ENCODE measurements at regions not wholly inside any gene's neighbourhood (a gene's known extent, or its start where the extent isn't known, plus 50 kb on each side); places are given as distances from the start of the nearest gene placed in this dataset.
"Not testable (repeated sequence)": the region's sequence is repeated elsewhere in the genome, so short reads cannot be mapped to it uniquely, and the experiment has no call there.

- DNase-seq (ENCODE audit: low read depth): no peak
- in situ Hi-C loops (cut with HindIII; ENCODE audit: low pct_unique_long_range_greater_than_20kb, low sequenced_read_pairs): no loop called here
Observed at GRCh38 chr10:85400981-85401695, 965.5 kb downstream of the GRID1 start.

GRCh38 chr10:85402541-85402940, 964.1 kb downstream of the GRID1 start:
- DNase-seq (ENCODE audit: low read depth): no peak
- in situ Hi-C loops (cut with HindIII; ENCODE audit: low pct_unique_long_range_greater_than_20kb, low sequenced_read_pairs): no loop called here

- in situ Hi-C loops (cut with HindIII; ENCODE audit: low pct_unique_long_range_greater_than_20kb, low sequenced_read_pairs): no loop called here
Observed at GRCh38 chr10:85407088-85407487, 959.5 kb downstream of the GRID1 start.

GRCh38 chr10:85408388-85408787, 958.2 kb downstream of the GRID1 start:
- in situ Hi-C loops (cut with HindIII; ENCODE audit: low pct_unique_long_range_greater_than_20kb, low sequenced_read_pairs): no loop called here
- no peak for DNase-seq (ENCODE audit: low read depth)

More at GRCh38 chr10:85407088-85407487, 959.5 kb downstream of the GRID1 start:
- DNase-seq (ENCODE audit: low read depth): no peak

- in situ Hi-C loops (cut with HindIII; ENCODE audit: low pct_unique_long_range_greater_than_20kb, low sequenced_read_pairs); DNase-seq (ENCODE audit: low read depth): not testable (repeated sequence)
Observed at GRCh38 chr10:85410586-85410985, 956.0 kb downstream of the GRID1 start.

GRCh38 chr10:85413570-85413969, 953.0 kb downstream of the GRID1 start:
- in situ Hi-C loops (cut with HindIII; ENCODE audit: low pct_unique_long_range_greater_than_20kb, low sequenced_read_pairs): no loop called here
- DNase-seq (ENCODE audit: low read depth): no peak

- no peak for DNase-seq (ENCODE audit: low read depth)
- in situ Hi-C loops (cut with HindIII; ENCODE audit: low pct_unique_long_range_greater_than_20kb, low sequenced_read_pairs): no loop called here
Observed at GRCh38 chr10:85420501-85421191, 945.9 kb downstream of the GRID1 start.

GRCh38 chr10:85421421-85421820, 945.2 kb downstream of the GRID1 start:
- DNase-seq (ENCODE audit: low read depth): no peak
- in situ Hi-C loops (cut with HindIII; ENCODE audit: low pct_unique_long_range_greater_than_20kb, low sequenced_read_pairs): no loop called here

- DNase-seq (ENCODE audit: low read depth): no peak
- in situ Hi-C loops (cut with HindIII; ENCODE audit: low pct_unique_long_range_greater_than_20kb, low sequenced_read_pairs): no loop called here
Observed at GRCh38 chr10:85429126-85429525, 937.5 kb downstream of the GRID1 start.

GRCh38 chr10:85430991-85431390, 935.6 kb downstream of the GRID1 start:
- in situ Hi-C loops (cut with HindIII; ENCODE audit: low pct_unique_long_range_greater_than_20kb, low sequenced_read_pairs): no loop called here
- no peak for DNase-seq (ENCODE audit: low read depth)

- in situ Hi-C loops (cut with HindIII; ENCODE audit: low pct_unique_long_range_greater_than_20kb, low sequenced_read_pairs): no loop called here
- DNase-seq (ENCODE audit: low read depth): no peak
Observed at GRCh38 chr10:85433248-85433647, 933.3 kb downstream of the GRID1 start.

- in situ Hi-C loops (cut with HindIII; ENCODE audit: low pct_unique_long_range_greater_than_20kb, low sequenced_read_pairs): no loop called here
- no peak for DNase-seq (ENCODE audit: low read depth)
Observed at GRCh38 chr10:85444868-85445267, 921.7 kb downstream of the GRID1 start.

GRCh38 chr10:85445702-85446101, 920.9 kb downstream of the GRID1 start:
- in situ Hi-C loops (cut with HindIII; ENCODE audit: low pct_unique_long_range_greater_than_20kb, low sequenced_read_pairs): no loop called here
- no peak for DNase-seq (ENCODE audit: low read depth)

- in situ Hi-C loops (cut with HindIII; ENCODE audit: low pct_unique_long_range_greater_than_20kb, low sequenced_read_pairs): no loop called here
- no peak for DNase-seq (ENCODE audit: low read depth)
Observed at GRCh38 chr10:85446827-85447226, 919.8 kb downstream of the GRID1 start.

- in situ Hi-C loops (cut with HindIII; ENCODE audit: low pct_unique_long_range_greater_than_20kb, low sequenced_read_pairs): no loop called here
Observed at GRCh38 chr10:85447690-85448089, 918.9 kb downstream of the GRID1 start.

GRCh38 chr10:85448716-85449115, 917.9 kb downstream of the GRID1 start:
- in situ Hi-C loops (cut with HindIII; ENCODE audit: low pct_unique_long_range_greater_than_20kb, low sequenced_read_pairs): no loop called here
- no peak for DNase-seq (ENCODE audit: low read depth)

More at GRCh38 chr10:85447690-85448089, 918.9 kb downstream of the GRID1 start:
- no peak for DNase-seq (ENCODE audit: low read depth)

GRCh38 chr10:85454386-85454785, 912.2 kb downstream of the GRID1 start:
- in situ Hi-C loops (cut with HindIII; ENCODE audit: low pct_unique_long_range_greater_than_20kb, low sequenced_read_pairs): no loop called here
- DNase-seq (ENCODE audit: low read depth): no peak

GRCh38 chr10:85457191-85457590, 909.4 kb downstream of the GRID1 start:
- no peak for DNase-seq (ENCODE audit: low read depth)
- in situ Hi-C loops (cut with HindIII; ENCODE audit: low pct_unique_long_range_greater_than_20kb, low sequenced_read_pairs): no loop called here

- in situ Hi-C loops (cut with HindIII; ENCODE audit: low pct_unique_long_range_greater_than_20kb, low sequenced_read_pairs): no loop called here
- DNase-seq (ENCODE audit: low read depth): no peak
Observed at GRCh38 chr10:85458324-85458723, 908.3 kb downstream of the GRID1 start.

- no peak for DNase-seq (ENCODE audit: low read depth)
- in situ Hi-C loops (cut with HindIII; ENCODE audit: low pct_unique_long_range_greater_than_20kb, low sequenced_read_pairs): no loop called here
Observed at GRCh38 chr10:85459906-85460305, 906.7 kb downstream of the GRID1 start.

All from Caki2 (cell line).